ENCODE measurements at regions not wholly inside any gene's neighbourhood (a gene's known extent, or its start where the extent isn't known, plus 50 kb on each side); places are given as distances from the start of the nearest gene placed in this dataset.

GRCh38 chr16:13795131-13795530, 124.8 kb upstream of the ERCC4 start:
- Mint-ChIP-seq H3K36me3 (ENCODE audit: low read depth) (no peaks in the 10 kb centered on the region), H3K27me3 (no peaks in the 10 kb centered on the region), H3K4me1 (no peaks in the 10 kb centered on the region), H3K27ac (no peak overlapping the region), H3K9me3 (peaks cover 5% of the 10 kb centered on the region), H3K4me3 (no peak overlapping the region)
- POLR2A ChIA-PET, result no interaction called here
- CTCF ChIA-PET, result no interaction called here
- no peak for DNase-seq

- H3K4me1 Mint-ChIP-seq, result no peaks in the 10 kb centered on the region
- no peaks in the 10 kb centered on the region for H3K27me3 Mint-ChIP-seq
- no peak overlapping the region for H3K27ac Mint-ChIP-seq
- CTCF ChIA-PET, result no interaction called here
- H3K4me3 Mint-ChIP-seq, result no peak overlapping the region
- POLR2A ChIA-PET, result no interaction called here
- no peaks in the 10 kb centered on the region for H3K9me3 Mint-ChIP-seq
- H3K36me3 Mint-ChIP-seq (ENCODE audit: low read depth), result no peaks in the 10 kb centered on the region
- no peak for DNase-seq
Measured at GRCh38 chr16:13797718-13798117, 122.2 kb upstream of the ERCC4 start.

GRCh38 chr16:13798211-13798610, 121.7 kb upstream of the ERCC4 start:
- Mint-ChIP-seq H3K27me3 (no peaks in the 10 kb centered on the region), H3K4me3 (no peak overlapping the region), H3K4me1 (no peaks in the 10 kb centered on the region), H3K9me3 (no peaks in the 10 kb centered on the region), H3K27ac (no peak overlapping the region), H3K36me3 (ENCODE audit: low read depth) (no peaks in the 10 kb centered on the region)
- ChIA-PET POLR2A (no interaction called here), CTCF (no interaction called here)
- DNase-seq, result no peak

GRCh38 chr16:13803974-13804373, 116.0 kb upstream of the ERCC4 start:
- Mint-ChIP-seq H3K27me3 (no peaks in the 10 kb centered on the region), H3K4me1 (no peaks in the 10 kb centered on the region), H3K9me3 (no peaks in the 10 kb centered on the region), H3K4me3 (no peak overlapping the region), H3K27ac (no peak overlapping the region), H3K36me3 (ENCODE audit: low read depth) (no peaks in the 10 kb centered on the region)
- CTCF ChIA-PET, result no interaction called here
- DNase-seq, result no peak
- POLR2A ChIA-PET, result no interaction called here

GRCh38 chr16:13805951-13806350, 114.0 kb upstream of the ERCC4 start:
- H3K9me3 Mint-ChIP-seq, result no peaks in the 10 kb centered on the region
- ChIA-PET POLR2A (no interaction called here), CTCF (no interaction called here)
- no peaks in the 10 kb centered on the region for H3K4me1 Mint-ChIP-seq
- H3K27me3 Mint-ChIP-seq, result no peaks in the 10 kb centered on the region
- H3K4me3 Mint-ChIP-seq, result no peak overlapping the region
- DNase-seq, result no peak
- H3K27ac Mint-ChIP-seq, result no peak overlapping the region
- H3K36me3 Mint-ChIP-seq (ENCODE audit: low read depth), result no peaks in the 10 kb centered on the region

- H3K4me3 Mint-ChIP-seq, result no peak overlapping the region
- no peak overlapping the region for H3K27ac Mint-ChIP-seq
- H3K4me1 Mint-ChIP-seq, result no peaks in the 10 kb centered on the region
- ChIA-PET POLR2A (no interaction called here), CTCF (no interaction called here)
- H3K36me3 Mint-ChIP-seq (ENCODE audit: low read depth), result no peaks in the 10 kb centered on the region
- no peaks in the 10 kb centered on the region for H3K9me3 Mint-ChIP-seq
- DNase-seq, result no peak
- H3K27me3 Mint-ChIP-seq, result no peaks in the 10 kb centered on the region
Measured at GRCh38 chr16:13806671-13807070, 113.3 kb upstream of the ERCC4 start.

- no peaks in the 10 kb centered on the region for H3K9me3 Mint-ChIP-seq
- POLR2A ChIA-PET, result no interaction called here
- DNase-seq, result no peak
- no peak overlapping the region for H3K4me3 Mint-ChIP-seq
- H3K4me1 Mint-ChIP-seq, result no peaks in the 10 kb centered on the region
- H3K27me3 Mint-ChIP-seq, result no peaks in the 10 kb centered on the region
- CTCF ChIA-PET, result no interaction called here
- no peaks in the 10 kb centered on the region for H3K36me3 Mint-ChIP-seq (ENCODE audit: low read depth)
- H3K27ac Mint-ChIP-seq, result no peak overlapping the region
Measured at GRCh38 chr16:13808102-13808501, 111.9 kb upstream of the ERCC4 start.

GRCh38 chr16:13809765-13810164, 110.2 kb upstream of the ERCC4 start:
- ChIA-PET POLR2A (no interaction called here), CTCF (no interaction called here)
- H3K27ac Mint-ChIP-seq, result no peak overlapping the region
- DNase-seq, result no peak
- H3K4me3 Mint-ChIP-seq, result no peak overlapping the region
- no peaks in the 10 kb centered on the region for H3K4me1 Mint-ChIP-seq
- no peaks in the 10 kb centered on the region for H3K9me3 Mint-ChIP-seq
- no peaks in the 10 kb centered on the region for H3K36me3 Mint-ChIP-seq (ENCODE audit: low read depth)
- no peaks in the 10 kb centered on the region for H3K27me3 Mint-ChIP-seq

GRCh38 chr16:13811834-13812233, 108.1 kb upstream of the ERCC4 start:
- POLR2A ChIA-PET, result no interaction called here
- Mint-ChIP-seq H3K4me1 (no peaks in the 10 kb centered on the region), H3K9me3 (no peaks in the 10 kb centered on the region), H3K36me3 (ENCODE audit: low read depth) (no peaks in the 10 kb centered on the region), H3K4me3 (no peak overlapping the region), H3K27me3 (no peaks in the 10 kb centered on the region), H3K27ac (no peak overlapping the region)
- CTCF ChIA-PET, result no interaction called here
- DNase-seq, result no peak

- no peak overlapping the region for H3K4me3 Mint-ChIP-seq
- no peaks in the 10 kb centered on the region for H3K27me3 Mint-ChIP-seq
- no peaks in the 10 kb centered on the region for H3K9me3 Mint-ChIP-seq
- POLR2A ChIA-PET, result no interaction called here
- no peak for DNase-seq
- H3K27ac Mint-ChIP-seq, result no peak overlapping the region
- CTCF ChIA-PET, result no interaction called here
- no peaks in the 10 kb centered on the region for H3K36me3 Mint-ChIP-seq (ENCODE audit: low read depth)
- no peaks in the 10 kb centered on the region for H3K4me1 Mint-ChIP-seq
Measured at GRCh38 chr16:13816701-13817100, 103.3 kb upstream of the ERCC4 start.

GRCh38 chr16:13823501-13823900, 96.5 kb upstream of the ERCC4 start:
- H3K27me3 Mint-ChIP-seq, result no peaks in the 10 kb centered on the region

GRCh38 chr16:13829697-13830299, 90.2 kb upstream of the ERCC4 start:
- H3K27ac Mint-ChIP-seq, result no peak overlapping the region
- peaks cover 2% of the 10 kb centered on the region for H3K4me1 Mint-ChIP-seq
- ChIA-PET POLR2A (no interaction called here), CTCF (no interaction called here)
- H3K4me3 Mint-ChIP-seq, result no peak overlapping the region
- H3K27me3 Mint-ChIP-seq, result no peaks in the 10 kb centered on the region
- no peaks in the 10 kb centered on the region for H3K36me3 Mint-ChIP-seq (ENCODE audit: low read depth)
- no peak for DNase-seq
- peaks cover 2% of the 10 kb centered on the region for H3K9me3 Mint-ChIP-seq

More at GRCh38 chr16:13823501-13823900, 96.5 kb upstream of the ERCC4 start:
- Mint-ChIP-seq H3K27ac (no peak overlapping the region), H3K36me3 (ENCODE audit: low read depth) (no peaks in the 10 kb centered on the region), H3K4me3 (no peak overlapping the region), H3K4me1 (no peaks in the 10 kb centered on the region), H3K9me3 (no peaks in the 10 kb centered on the region)
- ChIA-PET POLR2A (no interaction called here), CTCF (no interaction called here)
- no peak for DNase-seq

GRCh38 chr16:13833515-13833914, 86.4 kb upstream of the ERCC4 start:
- DNase-seq, result no peak
- Mint-ChIP-seq H3K9me3 (peaks cover 2% of the 10 kb centered on the region), H3K27ac (no peak overlapping the region), H3K4me1 (peaks cover 3% of the 10 kb centered on the region), H3K27me3 (no peaks in the 10 kb centered on the region), H3K36me3 (ENCODE audit: low read depth) (no peaks in the 10 kb centered on the region), H3K4me3 (no peak overlapping the region)
- ChIA-PET CTCF (no interaction called here), POLR2A (no interaction called here)

GRCh38 chr16:13835387-13835786, 84.6 kb upstream of the ERCC4 start:
- ChIA-PET CTCF (no interaction called here), POLR2A (no interaction called here)
- Mint-ChIP-seq H3K9me3 (peaks cover 2% of the 10 kb centered on the region), H3K4me1 (peaks cover 3% of the 10 kb centered on the region), H3K27me3 (no peaks in the 10 kb centered on the region), H3K4me3 (no peak overlapping the region), H3K36me3 (ENCODE audit: low read depth) (no peaks in the 10 kb centered on the region), H3K27ac (no peak overlapping the region)
- DNase-seq, result no peak
